ENCODE measurements at regions not wholly inside any gene's neighbourhood (a gene's known extent, or its start where the extent isn't known, plus 50 kb on each side); places are given as distances from the start of the nearest gene placed in this dataset.

DNA sequence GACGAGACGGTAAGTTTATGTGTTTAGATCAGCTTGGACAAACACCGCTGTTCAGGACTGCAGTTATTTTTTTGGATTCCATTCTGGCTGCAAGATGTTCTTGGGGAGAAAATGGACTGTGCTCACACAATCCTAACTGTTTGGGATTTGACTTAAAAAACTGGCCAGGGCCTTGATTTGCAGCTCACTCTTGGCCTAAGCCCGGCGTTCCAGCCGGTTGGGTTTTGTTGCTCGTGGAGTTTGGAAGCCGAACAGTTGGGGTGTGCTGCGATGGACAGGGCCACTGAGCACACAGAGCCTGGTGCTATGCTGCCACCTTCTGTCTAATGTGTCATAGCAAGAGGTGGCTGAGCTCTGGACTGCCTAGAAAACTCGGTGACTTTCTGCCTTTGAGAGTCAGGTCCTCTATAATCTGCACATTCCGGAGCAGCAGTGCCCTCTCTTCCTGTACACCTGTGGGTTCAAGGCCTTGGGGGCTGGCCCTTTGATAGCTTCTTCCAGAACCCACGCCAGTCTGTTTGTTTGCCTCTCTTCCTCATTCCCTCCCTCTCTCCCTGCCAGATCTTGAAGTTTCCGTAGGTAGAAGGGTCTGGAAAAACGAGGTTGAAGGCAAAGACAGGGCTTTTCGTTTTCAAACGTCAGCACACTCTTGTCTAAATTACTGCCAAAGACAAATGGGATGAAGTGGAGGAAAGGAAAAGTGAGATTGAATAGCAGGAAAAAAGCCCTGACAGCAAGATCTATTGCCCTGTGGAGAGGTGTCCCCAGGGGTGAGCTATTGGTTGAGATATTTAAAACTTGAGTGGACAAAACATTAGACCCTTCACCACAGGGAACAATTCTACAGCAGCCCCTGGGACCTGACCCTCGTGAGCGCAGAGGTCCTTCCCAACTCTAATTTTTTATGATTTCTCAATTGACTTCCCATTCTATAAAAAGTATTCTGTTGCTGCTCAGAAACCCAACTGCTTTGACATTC is 167.5 kb upstream of the HABP2 start (continued):
- TF ChIP-seq, protein P1, sequence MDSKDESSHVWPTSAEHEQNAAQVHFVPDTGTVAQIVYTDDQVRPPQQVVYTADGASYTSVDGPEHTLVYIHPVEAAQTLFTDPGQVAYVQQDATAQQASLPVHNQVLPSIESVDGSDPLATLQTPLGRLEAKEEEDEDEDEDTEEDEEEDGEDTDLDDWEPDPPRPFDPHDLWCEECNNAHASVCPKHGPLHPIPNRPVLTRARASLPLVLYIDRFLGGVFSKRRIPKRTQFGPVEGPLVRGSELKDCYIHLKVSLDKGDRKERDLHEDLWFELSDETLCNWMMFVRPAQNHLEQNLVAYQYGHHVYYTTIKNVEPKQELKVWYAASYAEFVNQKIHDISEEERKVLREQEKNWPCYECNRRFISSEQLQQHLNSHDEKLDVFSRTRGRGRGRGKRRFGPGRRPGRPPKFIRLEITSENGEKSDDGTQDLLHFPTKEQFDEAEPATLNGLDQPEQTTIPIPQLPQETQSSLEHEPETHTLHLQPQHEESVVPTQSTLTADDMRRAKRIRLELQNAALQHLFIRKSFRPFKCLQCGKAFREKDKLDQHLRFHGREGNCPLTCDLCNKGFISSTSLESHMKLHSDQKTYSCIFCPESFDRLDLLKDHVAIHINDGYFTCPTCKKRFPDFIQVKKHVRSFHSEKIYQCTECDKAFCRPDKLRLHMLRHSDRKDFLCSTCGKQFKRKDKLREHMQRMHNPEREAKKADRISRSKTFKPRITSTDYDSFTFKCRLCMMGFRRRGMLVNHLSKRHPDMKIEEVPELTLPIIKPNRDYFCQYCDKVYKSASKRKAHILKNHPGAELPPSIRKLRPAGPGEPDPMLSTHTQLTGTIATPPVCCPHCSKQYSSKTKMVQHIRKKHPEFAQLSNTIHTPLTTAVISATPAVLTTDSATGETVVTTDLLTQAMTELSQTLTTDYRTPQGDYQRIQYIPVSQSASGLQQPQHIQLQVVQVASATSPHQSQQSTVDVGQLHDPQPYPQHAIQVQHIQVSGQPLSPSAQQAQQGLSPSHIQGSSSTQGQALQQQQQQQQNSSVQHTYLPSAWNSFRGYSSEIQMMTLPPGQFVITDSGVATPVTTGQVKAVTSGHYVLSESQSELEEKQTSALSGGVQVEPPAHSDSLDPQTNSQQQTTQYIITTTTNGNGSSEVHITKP (IDR thresholded peaks at IDR 0.05; ENCODE audit: partially characterized antibody): no peak
- TF ChIP-seq PATZ1 (CRISPR knock-in tag; IDR thresholded peaks at IDR 0.05; ENCODE audit: borderline replicate concordance) (no peak), NFATC3 (IDR thresholded peaks at IDR 0.05) (no peak), YY1 (IDR thresholded peaks at IDR 0.05; ENCODE audit: borderline replicate concordance in 1 of 3, control insufficient read depth in 1 of 3, extremely low read depth in 1 of 3, insufficient read depth in 3 of 3, insufficient read length in 1 of 3, insufficient replicate concordance in 2 of 3, low read depth in 1 of 3, low read length in 2 of 3) (no peak), MAX (CRISPR knock-in tag; IDR thresholded peaks at IDR 0.05) (no peak), MBD2 (IDR thresholded peaks at IDR 0.05; ENCODE audit: borderline replicate concordance, low read depth) (no peak), RAD21 (CRISPR knock-in tag; conservative IDR thresholded peaks at IDR 0.05 in 1 of 2, IDR thresholded peaks at IDR 0.05 in 1 of 2) (peak; percentile 76 to 81), SIX5 (IDR thresholded peaks at IDR 0.05; ENCODE audit: borderline replicate concordance in 1 of 2, insufficient read depth in 1 of 2, low read depth in 1 of 2, low read length in 2 of 2) (no peak), CBX1 (IDR thresholded peaks at IDR 0.05; ENCODE audit: low read depth) (no peak), MECOM (CRISPR knock-in tag; IDR thresholded peaks at IDR 0.05) (no peak), STAG1 (CRISPR knock-in tag; IDR thresholded peaks at IDR 0.05; ENCODE audit: borderline replicate concordance) (peak; percentile 84; the same call in 1 of the 2 replicates), ZNF518B (CRISPR knock-in tag; IDR thresholded peaks at IDR 0.05) (no peak)
- TF ChIP-seq, protein P2, sequence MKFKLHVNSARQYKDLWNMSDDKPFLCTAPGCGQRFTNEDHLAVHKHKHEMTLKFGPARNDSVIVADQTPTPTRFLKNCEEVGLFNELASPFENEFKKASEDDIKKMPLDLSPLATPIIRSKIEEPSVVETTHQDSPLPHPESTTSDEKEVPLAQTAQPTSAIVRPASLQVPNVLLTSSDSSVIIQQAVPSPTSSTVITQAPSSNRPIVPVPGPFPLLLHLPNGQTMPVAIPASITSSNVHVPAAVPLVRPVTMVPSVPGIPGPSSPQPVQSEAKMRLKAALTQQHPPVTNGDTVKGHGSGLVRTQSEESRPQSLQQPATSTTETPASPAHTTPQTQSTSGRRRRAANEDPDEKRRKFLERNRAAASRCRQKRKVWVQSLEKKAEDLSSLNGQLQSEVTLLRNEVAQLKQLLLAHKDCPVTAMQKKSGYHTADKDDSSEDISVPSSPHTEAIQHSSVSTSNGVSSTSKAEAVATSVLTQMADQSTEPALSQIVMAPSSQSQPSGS (CRISPR knock-in tag; IDR thresholded peaks at IDR 0.05): no peak

Measured in K562 (cell line).